Transverse colon (tissue), 4 donors: ENCODE measurements at regions not wholly inside any gene's neighbourhood (a gene's known extent, or its start where the extent isn't known, plus 50 kb on each side); places are given as distances from the start of the nearest gene placed in this dataset.

Source experiments
- DNase-seq: peaks from one replicate; pipeline ENCODE4 v3.0.0-alpha.2; 2019
- H3K27ac ChIP-seq, 4 donors: fragments of 200-600 bp; sonication (generic); 2 replicates each; pipeline ENCODE4 v1.5.1; 2016 to 2018; ENCODE audit warnings: inconsistent platforms in 4 of 4
- H3K27me3 ChIP-seq: fragments of 200-600 bp; sonication (generic); 2 replicates; pipeline ENCODE4 v1.5.1; 2017; ENCODE audit warnings: inconsistent platforms
- H3K36me3 ChIP-seq, 4 donors: fragments of 200-600 bp; sonication (generic); 2 replicates each; pipeline ENCODE4 v1.5.1; 2017 to 2019; ENCODE audit warnings: inconsistent platforms in 4 of 4
- H3K4me1 ChIP-seq, 4 donors: fragments of 200-600 bp; sonication (generic); 2 replicates each; pipeline ENCODE4 v1.5.1; 2017 to 2020; ENCODE audit warnings: inconsistent platforms in 4 of 4
- H3K4me3 ChIP-seq, 4 donors: fragments of 200-600 bp; sonication (generic); 1 replicate in 1 of 4; 2 replicates in 3 of 4; pipeline versions ENCODE4 v1.5.1 to v1.6.1; 2017 to 2019; ENCODE audit warnings: inconsistent platforms in 4 of 4
- H3K9me3 ChIP-seq, 2 donors: fragments of 200-600 bp; sonication (generic); 2 replicates each; pipeline ENCODE4 v1.5.1; 2017 to 2019; ENCODE audit warnings: inconsistent platforms in 2 of 2
- CTCF ChIP-seq, 5 experiments: fragments of 200-600 bp in 3 of 5; fragments of 450-650 bp in 2 of 5; sonication (generic) in 3 of 5; IDR thresholded peaks; 1 replicate in 2 of 5; 2 replicates in 3 of 5; pipeline ENCODE4 v1.5.1; 2016 to 2017; ENCODE audit warnings: antibody characterized with exemption in 5 of 5, inconsistent platforms in 3 of 5, mild to moderate bottlenecking in 2 of 5, moderate library complexity in 1 of 5
- EP300 ChIP-seq: sonication (generic); formaldehyde crosslinking; IDR thresholded peaks from one replicate; pipeline ENCODE4 v1.6.1; 2017; ENCODE audit warnings: antibody characterized with exemption, low read depth
- POLR2A ChIP-seq: fragments of 450-650 bp; IDR thresholded peaks from one replicate; pipeline ENCODE4 v1.6.1; 2016; ENCODE audit warnings: antibody characterized with exemption, mild to moderate bottlenecking, moderate library complexity
- POLR2AphosphoS5 ChIP-seq, 3 donors: sonication (generic); formaldehyde crosslinking; IDR thresholded peaks; one replicate each; pipeline ENCODE4 v1.6.1; 2016; ENCODE audit warnings: antibody characterized with exemption in 3 of 3
- WGBS, 2 donors: methylation state at CpG; one replicate each; pipeline ENCODE4 v1.1.5; 2018; ENCODE audit warnings: low coverage in 1 of 2; 5-methylcytosine and 5-hydroxymethylcytosine counted together
- in situ Hi-C, 4 donors: fragments of 200-750 bp; cut with MboI; loops; one replicate each; pipeline versions ENCODE4 v1.15.0 to v1.15.1; 2017; ENCODE audit warnings: low sequenced_read_pairs in 3 of 4, low pct_ligation_motif_present in 1 of 4, low pct_unique_long_range_greater_than_20kb in 1 of 4
- intact Hi-C: fragments of 100-400 bp; cut with DNase I; formaldehyde crosslinking; loops from one replicate; pipeline ENCODE4 v1.15.1; 2023; ENCODE audit warnings: low total_unique reads

GRCh38 chr2:217340899-217341298, 481.0 kb upstream of the TNP1 start:
- intact Hi-C loops (no loop called here), in situ Hi-C loops (no loop called here)
- no peaks in the 10 kb centered on the region for H3K27me3 ChIP-seq
- no peak overlapping the region for H3K4me3 ChIP-seq
- 60 to 61% methylated on average over 1 of the region's 1 CpG for WGBS, 2 donors
- no peak for DNase-seq
- peaks cover 0 to 4% (median 0%) of the 10 kb centered on the region in 4 donors for H3K4me1 ChIP-seq
- no peaks in the 10 kb centered on the region for H3K9me3 ChIP-seq
- H3K27ac ChIP-seq: no peak overlapping the region
- TF ChIP-seq POLR2A (no peak), POLR2AphosphoS5 (IDR thresholded peaks at IDR 0.05) (no peak), EP300 (no peak), CTCF (IDR thresholded peaks at IDR 0.05) (no peak)
- no peaks in the 10 kb centered on the region for H3K36me3 ChIP-seq

GRCh38 chr2:217340176-217340575, 480.3 kb upstream of the TNP1 start:
- no peak for TF ChIP-seq CTCF (IDR thresholded peaks at IDR 0.05)
- no peak for TF ChIP-seq EP300
- TF ChIP-seq POLR2A: no peak
- TF ChIP-seq POLR2AphosphoS5 (IDR thresholded peaks at IDR 0.05): no peak
- Histone ChIP-seq H3K27me3 (no peaks in the 10 kb centered on the region), H3K36me3 (no peaks in the 10 kb centered on the region), H3K4me1 (peaks cover 0 to 4% (median 0%) of the 10 kb centered on the region in 4 donors), H3K9me3 (no peaks in the 10 kb centered on the region), H3K27ac (peak overlapping the region in 1 of 4 donors; percentile 6), H3K4me3 (no peak overlapping the region)
- in situ Hi-C loops (no loop called here), intact Hi-C loops (no loop called here)
- no peak for DNase-seq

- no peak for DNase-seq
- in situ Hi-C loops (no loop called here), intact Hi-C loops (loop anchor here (10.0 kb wide), 2 partner anchors 75 to 645 kb away; partner anchors contain the start of gene IGFBP5)
- Histone ChIP-seq H3K9me3 (no peaks in the 10 kb centered on the region), H3K4me3 (no peak overlapping the region), H3K36me3 (no peaks in the 10 kb centered on the region), H3K27ac (peak overlapping the region in 2 of 4 donors; percentile 27 to 68), H3K4me1 (peaks cover 0 to 4% (median 0%) of the 10 kb centered on the region in 4 donors), H3K27me3 (no peaks in the 10 kb centered on the region)
- 95 to 96% methylated on average over 5 of the region's 5 CpGs for WGBS, 2 donors
- TF ChIP-seq POLR2AphosphoS5 (IDR thresholded peaks at IDR 0.05) (no peak), CTCF (IDR thresholded peaks at IDR 0.05) (no peak), POLR2A (no peak), EP300 (no peak)
Measured at GRCh38 chr2:217339753-217340152, 479.9 kb upstream of the TNP1 start.

GRCh38 chr2:217338306-217338916, 478.5 kb upstream of the TNP1 start:
- intact Hi-C loops: loop anchor here (10.0 kb wide), 2 partner anchors 74 to 644 kb away; partner anchors contain the start of gene IGFBP5
- in situ Hi-C loops: no loop called here
- H3K27me3 ChIP-seq: no peaks in the 10 kb centered on the region
- 23 to 54% methylated on average over 4 of the region's 4 CpGs for WGBS, 2 donors
- no peak overlapping the region for H3K4me3 ChIP-seq
- no peak for DNase-seq
- H3K4me1 ChIP-seq: peaks cover 0 to 5% (median 0%) of the 10 kb centered on the region in 4 donors
- no peaks in the 10 kb centered on the region for H3K9me3 ChIP-seq
- H3K27ac ChIP-seq: peak overlapping the region; percentile 16 to 72 (median 56)
- no peak for TF ChIP-seq POLR2A
- no peak for TF ChIP-seq EP300
- TF ChIP-seq POLR2AphosphoS5 (IDR thresholded peaks at IDR 0.05): peak in 2 of 3 donors; percentile 51 to 59
- no peak for TF ChIP-seq CTCF (IDR thresholded peaks at IDR 0.05)
- no peaks in the 10 kb centered on the region for H3K36me3 ChIP-seq
